ENCODE measurements at regions not wholly inside any gene's neighbourhood (a gene's known extent, or its start where the extent isn't known, plus 50 kb on each side); places are given as distances from the start of the nearest gene placed in this dataset.

DNA sequence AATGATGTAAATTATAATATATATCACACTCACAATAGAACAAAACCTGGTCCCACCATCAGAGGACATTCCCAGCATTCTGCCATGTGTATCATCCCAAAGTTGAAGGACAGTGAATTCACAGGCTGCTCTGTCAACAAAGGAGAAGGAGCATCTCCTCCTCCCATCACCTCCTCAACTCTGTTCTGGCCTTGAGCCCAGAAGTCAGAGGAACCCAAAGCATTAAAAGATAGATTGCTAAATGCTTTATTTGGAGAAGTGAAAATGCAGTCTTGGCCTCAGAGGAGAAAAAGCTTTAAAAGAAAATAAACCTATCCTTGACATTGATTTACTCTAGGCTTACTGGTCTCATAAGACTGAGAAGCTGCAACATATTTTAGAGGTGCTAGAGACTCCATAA, 268.8 kb upstream of the RASGEF1B start:
- H3K27ac ChIP-seq = no peak overlapping the region
- intact Hi-C loops (cut with DNase I; ENCODE audit: low total_unique reads) = no loop called here
- H3K36me3 ChIP-seq = no peaks in the 10 kb centered on the region
- no peaks in the 10 kb centered on the region for H3K9me3 ChIP-seq
- H3K27me3 ChIP-seq = no peaks in the 10 kb centered on the region
- TF ChIP-seq, protein P1, sequence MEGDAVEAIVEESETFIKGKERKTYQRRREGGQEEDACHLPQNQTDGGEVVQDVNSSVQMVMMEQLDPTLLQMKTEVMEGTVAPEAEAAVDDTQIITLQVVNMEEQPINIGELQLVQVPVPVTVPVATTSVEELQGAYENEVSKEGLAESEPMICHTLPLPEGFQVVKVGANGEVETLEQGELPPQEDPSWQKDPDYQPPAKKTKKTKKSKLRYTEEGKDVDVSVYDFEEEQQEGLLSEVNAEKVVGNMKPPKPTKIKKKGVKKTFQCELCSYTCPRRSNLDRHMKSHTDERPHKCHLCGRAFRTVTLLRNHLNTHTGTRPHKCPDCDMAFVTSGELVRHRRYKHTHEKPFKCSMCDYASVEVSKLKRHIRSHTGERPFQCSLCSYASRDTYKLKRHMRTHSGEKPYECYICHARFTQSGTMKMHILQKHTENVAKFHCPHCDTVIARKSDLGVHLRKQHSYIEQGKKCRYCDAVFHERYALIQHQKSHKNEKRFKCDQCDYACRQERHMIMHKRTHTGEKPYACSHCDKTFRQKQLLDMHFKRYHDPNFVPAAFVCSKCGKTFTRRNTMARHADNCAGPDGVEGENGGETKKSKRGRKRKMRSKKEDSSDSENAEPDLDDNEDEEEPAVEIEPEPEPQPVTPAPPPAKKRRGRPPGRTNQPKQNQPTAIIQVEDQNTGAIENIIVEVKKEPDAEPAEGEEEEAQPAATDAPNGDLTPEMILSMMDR (IDR thresholded peaks at IDR 0.05) = no peak
- TF ChIP-seq POLR2A (IDR thresholded peaks at IDR 0.05) (no peak), EP300 (IDR thresholded peaks at IDR 0.05) (no peak), POLR2AphosphoS5 (IDR thresholded peaks at IDR 0.05) (no peak)
- no peak overlapping the region for H3K4me3 ChIP-seq
- DNase-seq = no peak
- H3K4me1 ChIP-seq = no peaks in the 10 kb centered on the region

- DNase-seq = no peak
- no peaks in the 10 kb centered on the region for H3K27me3 ChIP-seq
Observed at GRCh38 chr4:81738891-81739290, 267.2 kb upstream of the RASGEF1B start.

GRCh38 chr4:81737865-81738559, 266.3 kb upstream of the RASGEF1B start:
- Histone ChIP-seq H3K27me3 (no peaks in the 10 kb centered on the region), H3K4me1 (no peaks in the 10 kb centered on the region), H3K4me3 (no peak overlapping the region), H3K9me3 (no peaks in the 10 kb centered on the region), H3K36me3 (no peaks in the 10 kb centered on the region), H3K27ac (no peak overlapping the region)
- no peak for DNase-seq
- intact Hi-C loops (cut with DNase I; ENCODE audit: low total_unique reads) = no loop called here
- TF ChIP-seq POLR2AphosphoS5 (IDR thresholded peaks at IDR 0.05) (no peak), EP300 (IDR thresholded peaks at IDR 0.05) (no peak), POLR2A (IDR thresholded peaks at IDR 0.05) (no peak)
- TF ChIP-seq, protein P1 (IDR thresholded peaks at IDR 0.05) = no peak
- 63 to 75% (median 71%) methylated on average over 2 of the region's 2 CpGs for WGBS, 5 donors

More at GRCh38 chr4:81738891-81739290, 267.2 kb upstream of the RASGEF1B start:
- Histone ChIP-seq H3K9me3 (no peaks in the 10 kb centered on the region), H3K4me1 (no peaks in the 10 kb centered on the region), H3K36me3 (no peaks in the 10 kb centered on the region), H3K27ac (no peak overlapping the region), H3K4me3 (no peak overlapping the region)
- TF ChIP-seq EP300 (IDR thresholded peaks at IDR 0.05) (no peak), POLR2A (IDR thresholded peaks at IDR 0.05) (no peak), POLR2AphosphoS5 (IDR thresholded peaks at IDR 0.05) (no peak)
- TF ChIP-seq, protein P1 (IDR thresholded peaks at IDR 0.05) = no peak
- intact Hi-C loops (cut with DNase I; ENCODE audit: low total_unique reads) = no loop called here

GRCh38 chr4:81736324-81736723, 264.6 kb upstream of the RASGEF1B start:
- no peak for DNase-seq
- WGBS, 5 donors = 87 to 98% (median 93%) methylated on average over 2 of the region's 2 CpGs
- TF ChIP-seq POLR2AphosphoS5 (IDR thresholded peaks at IDR 0.05) = no peak

DNA sequence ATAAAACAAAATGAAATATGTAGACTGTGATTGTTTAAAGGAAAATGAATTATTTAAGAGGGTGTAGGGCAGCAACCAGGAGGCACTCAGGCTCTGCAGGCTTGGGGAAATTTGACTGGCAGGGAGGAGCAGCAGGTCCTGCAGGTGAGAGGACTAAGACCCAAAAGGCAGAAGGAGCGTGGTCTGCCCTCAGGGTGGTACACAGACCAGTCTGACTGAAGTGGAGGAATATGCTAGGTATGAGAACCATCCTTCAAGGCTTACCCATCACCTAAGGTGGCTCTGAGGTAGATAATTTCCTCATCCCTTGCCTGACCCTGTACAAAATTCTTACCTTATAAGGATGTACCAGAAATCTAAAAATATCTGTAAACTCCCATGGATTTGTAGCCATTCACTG, 261.3 kb upstream of the RASGEF1B start:
- Histone ChIP-seq H3K9me3 (peaks cover 0 to 3% (median 0%) of the 10 kb centered on the region in 4 donors), H3K4me1 (no peaks in the 10 kb centered on the region), H3K4me3 (no peak overlapping the region), H3K27me3 (no peaks in the 10 kb centered on the region), H3K36me3 (no peaks in the 10 kb centered on the region), H3K27ac (no peak overlapping the region)
- WGBS, 5 donors = 90 to 100% (median 95%) methylated on average over 1 of the region's 1 CpG
- no peak for TF ChIP-seq EP300 (IDR thresholded peaks at IDR 0.05)
- intact Hi-C loops (cut with DNase I; ENCODE audit: low total_unique reads) = no loop called here
- no peak for DNase-seq

More at GRCh38 chr4:81736324-81736723, 264.6 kb upstream of the RASGEF1B start:
- Histone ChIP-seq H3K4me3 (no peak overlapping the region), H3K9me3 (no peaks in the 10 kb centered on the region), H3K4me1 (no peaks in the 10 kb centered on the region), H3K36me3 (no peaks in the 10 kb centered on the region), H3K27me3 (no peaks in the 10 kb centered on the region), H3K27ac (no peak overlapping the region)
- intact Hi-C loops (cut with DNase I; ENCODE audit: low total_unique reads) = no loop called here
